Central memory CD8-positive, alpha-beta T cell (primary cell): ENCODE measurements at regions not wholly inside any gene's neighbourhood (a gene's known extent, or its start where the extent isn't known, plus 50 kb on each side); places are given as distances from the start of the nearest gene placed in this dataset.
"Not testable (repeated sequence)": the region's sequence is repeated elsewhere in the genome, so short reads cannot be mapped to it uniquely, and the experiment has no call there.

Experiments
- ATAC-seq: fragments of 150-1000 bp; cut with Tn5 transposase; replicated peaks from 2 replicates; pipeline ENCODE4 v1.10.0; 2022; ENCODE audit warnings: mild to moderate bottlenecking, moderate FRiP score, moderate number of reproducible peaks; ENCODE audit not compliant: poor library complexity, severe bottlenecking; ENCODE audit errors: extremely low read depth
- DNase-seq, 2 donors: peaks; one replicate each; pipeline ENCODE4 v3.0.0; 2021; ENCODE audit warnings: low spot score in 2 of 2
- H3K27ac Mint-ChIP-seq: one replicate; pipeline ENCODE4 v1.8.0; 2022; ENCODE audit warnings: low read depth, mild to moderate bottlenecking, moderate library complexity, mixed read lengths
- H3K27me3 Mint-ChIP-seq: one replicate; pipeline ENCODE4 v1.8.0; 2022; ENCODE audit warnings: mixed read lengths
- H3K36me3 Mint-ChIP-seq: one replicate; pipeline ENCODE4 v1.8.0; 2022; ENCODE audit warnings: mild to moderate bottlenecking, moderate library complexity, mixed read lengths; ENCODE audit not compliant: insufficient read depth
- H3K4me1 Mint-ChIP-seq: one replicate; pipeline ENCODE4 v1.8.0; 2022; ENCODE audit warnings: mixed read lengths
- H3K4me3 Mint-ChIP-seq: one replicate; pipeline ENCODE4 v1.8.0; 2022; ENCODE audit warnings: mild to moderate bottlenecking, moderate library complexity, mixed read lengths
- H3K9me3 Mint-ChIP-seq: one replicate; pipeline ENCODE4 v1.8.0; 2022; ENCODE audit warnings: mixed read lengths

- no peaks in the 10 kb centered on the region for H3K27me3 Mint-ChIP-seq
- H3K36me3 Mint-ChIP-seq, result no peaks in the 10 kb centered on the region
- H3K4me1 Mint-ChIP-seq, result no peaks in the 10 kb centered on the region
- DNase-seq, result no peak
- peaks cover 14% of the 10 kb centered on the region for H3K9me3 Mint-ChIP-seq
- no peak overlapping the region for H3K4me3 Mint-ChIP-seq
- ATAC-seq, result no peak
- H3K27ac Mint-ChIP-seq, result no peak overlapping the region
Observed at GRCh38 chr5:105195765-105196164, 1633.2 kb upstream of the NUDT12 start.

- H3K27ac Mint-ChIP-seq, result no peak overlapping the region
- no peaks in the 10 kb centered on the region for H3K4me1 Mint-ChIP-seq
- no peak for DNase-seq
- ATAC-seq, result no peak
- no peaks in the 10 kb centered on the region for H3K36me3 Mint-ChIP-seq
- peaks cover 17% of the 10 kb centered on the region for H3K9me3 Mint-ChIP-seq
- no peak overlapping the region for H3K4me3 Mint-ChIP-seq
- H3K27me3 Mint-ChIP-seq, result no peaks in the 10 kb centered on the region
Observed at GRCh38 chr5:105172918-105173317, 1610.3 kb upstream of the NUDT12 start.

GRCh38 chr5:105168806-105169205 lies 1606.2 kb upstream of the NUDT12 start:
- Mint-ChIP-seq H3K4me1 (no peaks in the 10 kb centered on the region), H3K27me3 (no peaks in the 10 kb centered on the region), H3K27ac (no peak overlapping the region), H3K36me3 (no peaks in the 10 kb centered on the region), H3K4me3 (no peak overlapping the region), H3K9me3 (peaks cover 12% of the 10 kb centered on the region)
- no peak for DNase-seq
- ATAC-seq, result no peak

- Mint-ChIP-seq H3K9me3 (peaks cover 19% of the 10 kb centered on the region), H3K27ac (no peak overlapping the region), H3K4me3 (no peak overlapping the region), H3K4me1 (no peaks in the 10 kb centered on the region), H3K27me3 (no peaks in the 10 kb centered on the region), H3K36me3 (no peaks in the 10 kb centered on the region)
- ATAC-seq (no peak), DNase-seq (no peak)
Observed at GRCh38 chr5:105167092-105167491, 1604.5 kb upstream of the NUDT12 start.

GRCh38 chr5:105163547-105163946 lies 1601.0 kb upstream of the NUDT12 start:
- H3K4me1 Mint-ChIP-seq, result no peaks in the 10 kb centered on the region
- ATAC-seq (no peak), DNase-seq (no peak)
- peaks cover 7% of the 10 kb centered on the region for H3K9me3 Mint-ChIP-seq
- H3K27ac Mint-ChIP-seq, result no peak overlapping the region
- no peaks in the 10 kb centered on the region for H3K36me3 Mint-ChIP-seq
- no peaks in the 10 kb centered on the region for H3K27me3 Mint-ChIP-seq
- H3K4me3 Mint-ChIP-seq, result no peak overlapping the region

GRCh38 chr5:105162557-105162956 lies 1600.0 kb upstream of the NUDT12 start:
- not testable (repeated sequence) for H3K4me3 Mint-ChIP-seq, DNase-seq, H3K9me3 Mint-ChIP-seq, H3K27me3 Mint-ChIP-seq, H3K4me1 Mint-ChIP-seq, H3K27ac Mint-ChIP-seq, ATAC-seq, H3K36me3 Mint-ChIP-seq

- H3K36me3 Mint-ChIP-seq, result no peaks in the 10 kb centered on the region
- DNase-seq, result no peak
- no peaks in the 10 kb centered on the region for H3K4me1 Mint-ChIP-seq
- H3K9me3 Mint-ChIP-seq, result peaks cover 16% of the 10 kb centered on the region
- no peak overlapping the region for H3K4me3 Mint-ChIP-seq
- H3K27ac Mint-ChIP-seq, result no peak overlapping the region
- H3K27me3 Mint-ChIP-seq, result no peaks in the 10 kb centered on the region
- no peak for ATAC-seq
Observed at GRCh38 chr5:105158526-105158925, 1595.9 kb upstream of the NUDT12 start.

GRCh38 chr5:105150323-105150722 lies 1587.7 kb upstream of the NUDT12 start:
- Mint-ChIP-seq H3K4me3 (no peak overlapping the region), H3K4me1 (no peaks in the 10 kb centered on the region), H3K27me3 (no peaks in the 10 kb centered on the region), H3K9me3 (peaks cover 26% of the 10 kb centered on the region), H3K36me3 (no peaks in the 10 kb centered on the region), H3K27ac (no peak overlapping the region)
- DNase-seq (no peak), ATAC-seq (no peak)

GRCh38 chr5:105146867-105147266 lies 1584.3 kb upstream of the NUDT12 start:
- no peaks in the 10 kb centered on the region for H3K27me3 Mint-ChIP-seq
- no peaks in the 10 kb centered on the region for H3K36me3 Mint-ChIP-seq
- ATAC-seq (no peak), DNase-seq (no peak)
- H3K9me3 Mint-ChIP-seq, result peaks cover 4% of the 10 kb centered on the region
- H3K27ac Mint-ChIP-seq, result no peak overlapping the region
- H3K4me3 Mint-ChIP-seq, result no peak overlapping the region
- no peaks in the 10 kb centered on the region for H3K4me1 Mint-ChIP-seq

- DNase-seq, result no peak
- no peaks in the 10 kb centered on the region for H3K27me3 Mint-ChIP-seq
- no peaks in the 10 kb centered on the region for H3K9me3 Mint-ChIP-seq
- no peaks in the 10 kb centered on the region for H3K4me1 Mint-ChIP-seq
- no peak for ATAC-seq
- H3K36me3 Mint-ChIP-seq, result no peaks in the 10 kb centered on the region
- H3K4me3 Mint-ChIP-seq, result no peak overlapping the region
- no peak overlapping the region for H3K27ac Mint-ChIP-seq
Observed at GRCh38 chr5:105145152-105145551, 1582.6 kb upstream of the NUDT12 start.

- Mint-ChIP-seq H3K27me3 (no peaks in the 10 kb centered on the region), H3K9me3 (peaks cover 8% of the 10 kb centered on the region), H3K27ac (no peak overlapping the region), H3K4me1 (no peaks in the 10 kb centered on the region), H3K4me3 (no peak overlapping the region), H3K36me3 (peaks cover 1% of the 10 kb centered on the region)
- no peak for DNase-seq
- ATAC-seq, result no peak
Observed at GRCh38 chr5:105134328-105134727, 1571.7 kb upstream of the NUDT12 start.

- Mint-ChIP-seq H3K9me3 (peaks cover 10% of the 10 kb centered on the region), H3K27me3 (no peaks in the 10 kb centered on the region), H3K4me1 (no peaks in the 10 kb centered on the region), H3K27ac (no peak overlapping the region), H3K4me3 (no peak overlapping the region), H3K36me3 (peaks cover 1% of the 10 kb centered on the region)
- DNase-seq, result no peak
- ATAC-seq, result no peak
Observed at GRCh38 chr5:105133087-105133486, 1570.5 kb upstream of the NUDT12 start.

- no peak for ATAC-seq
- H3K36me3 Mint-ChIP-seq, result peaks cover 1% of the 10 kb centered on the region
- H3K27ac Mint-ChIP-seq, result no peak overlapping the region
- no peak for DNase-seq
- no peaks in the 10 kb centered on the region for H3K4me1 Mint-ChIP-seq
- H3K27me3 Mint-ChIP-seq, result no peaks in the 10 kb centered on the region
- H3K9me3 Mint-ChIP-seq, result peaks cover 15% of the 10 kb centered on the region
- H3K4me3 Mint-ChIP-seq, result no peak overlapping the region
Observed at GRCh38 chr5:105132581-105132980, 1570.0 kb upstream of the NUDT12 start.

- Mint-ChIP-seq H3K36me3 (peaks cover 1% of the 10 kb centered on the region), H3K9me3 (peaks cover 21% of the 10 kb centered on the region), H3K27ac (no peak overlapping the region), H3K4me1 (no peaks in the 10 kb centered on the region), H3K27me3 (no peaks in the 10 kb centered on the region), H3K4me3 (no peak overlapping the region)
- ATAC-seq, result no peak
- DNase-seq, result no peak
Observed at GRCh38 chr5:105131045-105131444, 1568.5 kb upstream of the NUDT12 start.
